Ovary (tissue), 7 donors: ENCODE measurements at regions not wholly inside any gene's neighbourhood (a gene's known extent, or its start where the extent isn't known, plus 50 kb on each side); places are given as distances from the start of the nearest gene placed in this dataset.

Source experiments
- DNase-seq, 5 donors: peaks; one replicate each; pipeline ENCODE4 v3.0.0-alpha.2; 2019 to 2020
- H3K27ac ChIP-seq, 2 donors: fragments of 200-600 bp; one replicate each; pipeline versions ENCODE4 v1.5.1 to v1.8.0; 2019 to 2022
- H3K27me3 ChIP-seq: fragments of 200-600 bp; one replicate; pipeline ENCODE4 v1.8.0; 2022
- H3K36me3 ChIP-seq: fragments of 200-600 bp; sonication (generic); one replicate; pipeline ENCODE4 v1.5.1; 2019
- H3K4me1 ChIP-seq: one replicate; pipeline ENCODE4 v1.8.1; 2013; ENCODE audit warnings: mild to moderate bottlenecking, moderate library complexity; ENCODE audit not compliant: insufficient read depth
- H3K4me3 ChIP-seq: fragments of 200-600 bp; sonication (generic); one replicate; pipeline ENCODE4 v1.5.1; 2017
- H3K9me3 ChIP-seq, 2 donors: fragments of 200-600 bp in 1 of 2; sonication (generic) in 1 of 2; one replicate each; pipeline versions ENCODE4 v1.5.1 to v1.8.1; 2013 to 2019; ENCODE audit warnings: mild to moderate bottlenecking in 1 of 2, moderate library complexity in 1 of 2
- EP300 ChIP-seq: sonication (generic); formaldehyde crosslinking; IDR thresholded peaks from one replicate; pipeline ENCODE4 v1.6.1; 2017; ENCODE audit warnings: antibody characterized with exemption
- POLR2A ChIP-seq: fragments of 450-650 bp; IDR thresholded peaks from one replicate; pipeline ENCODE4 v1.6.1; 2017; ENCODE audit warnings: antibody characterized with exemption, mild to moderate bottlenecking, moderate library complexity
- WGBS, 3 donors: extraction: QIAGEN DNeasy Blood & Tissue Kit in 1 of 3; methylation state at CpG; one replicate each; pipeline versions ENCODE4 v1.1.5 to v1.1.7; 2013 to 2017; 5-methylcytosine and 5-hydroxymethylcytosine counted together
- intact Hi-C, 4 donors: fragments of 100-400 bp; cut with DNase I; formaldehyde crosslinking; loops; one replicate each; pipeline versions ENCODE4 v1.11.0 to v1.15.1; 2022 to 2023
- TF ChIP-seq, protein P1 (sequence below), 3 donors: fragments of 450-650 bp in 2 of 3; fragments of 200-600 bp in 1 of 3; IDR thresholded peaks; one replicate each; pipeline versions ENCODE4 v1.5.1 to v1.8.0; 2016 to 2022; ENCODE audit warnings: antibody characterized with exemption in 3 of 3, mild to moderate bottlenecking in 1 of 3
- donor health status: DM: no; HTN: no; CAD: no; lungs with moderate emphysema.
- donor health status: DM: no; HTN: no; CAD: no.
- donor health status: Bipolar disorder and iron deficiency.
- donor health status: DM: no; HTN: no; CAD: no.
- donor health status: DM: yes; HTN: yes; CAD: no.

DNA sequence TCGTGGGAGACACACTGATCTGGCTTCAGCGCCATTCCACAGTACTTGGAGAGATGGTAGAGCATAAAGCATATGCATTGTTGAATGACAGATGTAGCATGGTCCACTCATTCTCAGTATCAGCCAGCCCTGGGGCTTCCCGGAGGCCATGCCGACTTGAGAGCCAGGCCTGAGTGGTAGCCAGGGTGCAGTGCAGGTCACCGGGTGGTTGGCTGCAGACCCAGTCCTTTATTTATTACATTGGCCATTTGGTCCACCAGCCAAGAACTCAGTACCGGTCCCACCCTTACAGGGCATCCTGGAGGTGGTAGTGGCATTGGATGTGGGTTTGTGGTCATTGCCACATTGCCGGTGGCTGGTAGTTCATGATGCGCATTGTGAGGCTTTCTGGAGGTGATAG lies 121.6 kb upstream of the RTL1 start:
- 92 to 94% (median 93%) methylated on average over 8 of the region's 8 CpGs for WGBS, 3 donors

DNA sequence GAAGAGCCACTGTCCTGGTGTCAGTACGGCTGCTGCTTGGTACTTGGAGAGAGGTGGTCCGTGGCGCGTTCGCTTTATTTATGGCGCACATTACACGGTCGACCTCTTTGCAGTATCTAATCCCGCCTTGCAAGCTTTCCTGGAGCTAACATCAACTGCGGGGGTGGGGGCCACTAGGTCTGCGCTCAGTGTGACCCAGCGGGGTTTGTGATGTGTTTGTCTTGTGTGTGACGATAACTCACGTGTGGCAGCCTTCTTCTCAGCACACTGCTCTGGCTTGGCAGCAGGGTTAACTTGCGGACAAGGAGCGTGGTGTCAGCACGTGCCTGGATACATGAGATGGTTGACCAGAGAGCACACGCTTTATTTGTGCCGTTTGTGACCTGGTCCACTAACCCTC lies 122.2 kb upstream of the RTL1 start:
- Histone ChIP-seq H3K9me3 (no peaks in the 10 kb centered on the region), H3K27ac (no peak overlapping the region), H3K36me3 (no peaks in the 10 kb centered on the region), H3K4me3 (no peak overlapping the region), H3K4me1 (no peaks in the 10 kb centered on the region), H3K27me3 (no peaks in the 10 kb centered on the region)
- WGBS, 3 donors: 86 to 92% (median 89%) methylated on average over 19 of the region's 19 CpGs
- peak in 3 of 5 donors; percentile 11 to 24 (median 14) for DNase-seq
- TF ChIP-seq POLR2A (no peak), EP300 (no peak)
- TF ChIP-seq, protein P1, sequence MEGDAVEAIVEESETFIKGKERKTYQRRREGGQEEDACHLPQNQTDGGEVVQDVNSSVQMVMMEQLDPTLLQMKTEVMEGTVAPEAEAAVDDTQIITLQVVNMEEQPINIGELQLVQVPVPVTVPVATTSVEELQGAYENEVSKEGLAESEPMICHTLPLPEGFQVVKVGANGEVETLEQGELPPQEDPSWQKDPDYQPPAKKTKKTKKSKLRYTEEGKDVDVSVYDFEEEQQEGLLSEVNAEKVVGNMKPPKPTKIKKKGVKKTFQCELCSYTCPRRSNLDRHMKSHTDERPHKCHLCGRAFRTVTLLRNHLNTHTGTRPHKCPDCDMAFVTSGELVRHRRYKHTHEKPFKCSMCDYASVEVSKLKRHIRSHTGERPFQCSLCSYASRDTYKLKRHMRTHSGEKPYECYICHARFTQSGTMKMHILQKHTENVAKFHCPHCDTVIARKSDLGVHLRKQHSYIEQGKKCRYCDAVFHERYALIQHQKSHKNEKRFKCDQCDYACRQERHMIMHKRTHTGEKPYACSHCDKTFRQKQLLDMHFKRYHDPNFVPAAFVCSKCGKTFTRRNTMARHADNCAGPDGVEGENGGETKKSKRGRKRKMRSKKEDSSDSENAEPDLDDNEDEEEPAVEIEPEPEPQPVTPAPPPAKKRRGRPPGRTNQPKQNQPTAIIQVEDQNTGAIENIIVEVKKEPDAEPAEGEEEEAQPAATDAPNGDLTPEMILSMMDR (IDR thresholded peaks at IDR 0.05): no peak
- intact Hi-C loops: no loop called here

More for the DNA sequence above, 121.6 kb upstream of the RTL1 start:
- Histone ChIP-seq H3K27me3 (no peaks in the 10 kb centered on the region), H3K27ac (no peak overlapping the region), H3K36me3 (no peaks in the 10 kb centered on the region), H3K4me3 (no peak overlapping the region), H3K4me1 (no peaks in the 10 kb centered on the region), H3K9me3 (no peaks in the 10 kb centered on the region)
- intact Hi-C loops: no loop called here
- peak in 2 of 5 donors; percentile 9 to 15 for DNase-seq
- TF ChIP-seq POLR2A: no peak
- TF ChIP-seq EP300: no peak
- TF ChIP-seq, protein P1 (IDR thresholded peaks at IDR 0.05): no peak

GRCh38 chr14:101026341-101026740 lies 122.8 kb upstream of the RTL1 start:
- intact Hi-C loops: no loop called here
- DNase-seq: peak in 2 of 5 donors; percentile 10 to 13
- Histone ChIP-seq H3K4me1 (no peaks in the 10 kb centered on the region), H3K27me3 (no peaks in the 10 kb centered on the region), H3K9me3 (no peaks in the 10 kb centered on the region), H3K4me3 (no peak overlapping the region), H3K27ac (no peak overlapping the region), H3K36me3 (no peaks in the 10 kb centered on the region)
- no peak for TF ChIP-seq EP300
- no peak for TF ChIP-seq POLR2A
- TF ChIP-seq, protein P1 (IDR thresholded peaks at IDR 0.05): no peak
- 86 to 93% (median 90%) methylated on average over 7 of the region's 7 CpGs for WGBS, 3 donors

GRCh38 chr14:101027291-101027690 lies 123.8 kb upstream of the RTL1 start:
- Histone ChIP-seq H3K27ac (no peak overlapping the region), H3K4me3 (no peak overlapping the region), H3K36me3 (no peaks in the 10 kb centered on the region), H3K4me1 (no peaks in the 10 kb centered on the region), H3K27me3 (no peaks in the 10 kb centered on the region), H3K9me3 (no peaks in the 10 kb centered on the region)
- DNase-seq: peak in 1 of 5 donors; percentile 13
- intact Hi-C loops: no loop called here
- WGBS, 3 donors: 90 to 95% (median 94%) methylated on average over 10 of the region's 10 CpGs
- TF ChIP-seq, protein P1 (IDR thresholded peaks at IDR 0.05): no peak
- TF ChIP-seq EP300 (no peak), POLR2A (no peak)
